ENCODE measurements at regions not wholly inside any gene's neighbourhood (a gene's known extent, or its start where the extent isn't known, plus 50 kb on each side); places are given as distances from the start of the nearest gene placed in this dataset.

GRCh38 chr7:113202284-113202683, 83.9 kb upstream of the SMIM30 start:
- TF ChIP-seq CTCF (conservative IDR thresholded peaks at IDR 0.05) (no peak), ZFX (IDR thresholded peaks at IDR 0.05) (no peak)

All from C4-2B (cell line).